NCI-H1436 (cell line): ENCODE measurements at regions not wholly inside any gene's neighbourhood (a gene's known extent, or its start where the extent isn't known, plus 50 kb on each side); places are given as distances from the start of the nearest gene placed in this dataset.

Source experiments
- DNase-seq: peaks from one replicate; lab custom pipeline; 2025; lab: John Stamatoyannopoulos, UW

DNA sequence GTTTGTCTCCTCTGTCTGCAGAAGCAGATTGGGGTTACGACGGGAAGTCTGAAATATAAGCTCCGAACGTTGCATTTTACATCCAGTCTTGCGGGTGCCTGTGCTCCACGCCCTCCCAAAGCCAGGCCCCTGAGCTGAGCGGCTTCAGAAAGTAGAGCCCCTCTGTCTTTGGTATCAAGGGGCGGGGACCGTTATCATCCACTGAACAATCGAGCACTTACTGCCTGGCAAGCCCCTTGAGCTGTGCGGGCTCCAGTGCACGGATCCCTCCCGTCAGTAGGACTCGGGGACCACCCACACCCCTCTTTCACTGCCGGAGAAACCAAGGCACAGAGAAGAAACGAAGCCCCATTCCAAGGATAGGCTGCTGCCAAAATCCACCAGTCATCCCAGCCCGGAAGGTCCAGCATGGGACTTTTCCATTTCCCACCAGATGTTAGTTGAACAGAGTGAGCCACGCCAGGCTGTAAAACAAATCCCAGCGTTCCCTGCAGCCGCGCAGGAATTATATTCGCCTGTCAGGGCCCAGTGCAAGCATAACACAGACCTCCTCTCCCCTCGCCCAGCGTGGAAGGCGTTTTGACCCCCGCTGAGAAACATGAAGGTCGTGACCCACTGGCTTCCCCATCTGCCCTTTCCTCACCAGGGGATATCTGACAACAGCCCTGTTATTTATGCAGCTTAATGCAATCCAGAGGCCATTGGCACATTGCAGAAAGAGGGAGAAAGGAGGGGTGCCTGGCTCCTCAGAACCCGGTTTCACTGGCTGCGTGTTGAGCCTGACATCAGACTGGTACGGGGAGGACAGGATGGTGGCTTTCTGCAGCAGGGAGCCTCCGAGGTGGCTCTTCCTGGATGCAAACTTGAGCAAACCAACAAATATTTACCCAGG lies 212.2 kb upstream of the FOXF1 start:
- no peak for DNase-seq

DNA sequence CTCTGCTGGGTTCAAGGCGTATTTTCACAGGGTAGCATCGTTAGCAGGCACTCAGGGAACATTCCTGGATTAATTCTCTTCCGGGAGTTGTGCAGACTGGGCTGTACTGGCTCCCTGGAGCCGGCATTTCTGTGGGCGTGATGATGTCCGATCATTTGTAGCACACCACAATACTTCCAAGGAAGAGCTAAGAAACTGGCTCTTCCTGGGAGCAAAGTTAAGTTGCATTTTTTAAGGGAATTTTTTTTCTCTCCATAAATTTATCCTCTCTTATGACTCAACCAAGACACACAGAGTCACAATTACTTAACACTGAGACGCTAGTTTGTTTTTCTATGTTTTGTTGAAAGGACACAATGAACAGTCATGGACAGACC lies 211.6 kb upstream of the FOXF1 start:
- DNase-seq: no peak

DNA sequence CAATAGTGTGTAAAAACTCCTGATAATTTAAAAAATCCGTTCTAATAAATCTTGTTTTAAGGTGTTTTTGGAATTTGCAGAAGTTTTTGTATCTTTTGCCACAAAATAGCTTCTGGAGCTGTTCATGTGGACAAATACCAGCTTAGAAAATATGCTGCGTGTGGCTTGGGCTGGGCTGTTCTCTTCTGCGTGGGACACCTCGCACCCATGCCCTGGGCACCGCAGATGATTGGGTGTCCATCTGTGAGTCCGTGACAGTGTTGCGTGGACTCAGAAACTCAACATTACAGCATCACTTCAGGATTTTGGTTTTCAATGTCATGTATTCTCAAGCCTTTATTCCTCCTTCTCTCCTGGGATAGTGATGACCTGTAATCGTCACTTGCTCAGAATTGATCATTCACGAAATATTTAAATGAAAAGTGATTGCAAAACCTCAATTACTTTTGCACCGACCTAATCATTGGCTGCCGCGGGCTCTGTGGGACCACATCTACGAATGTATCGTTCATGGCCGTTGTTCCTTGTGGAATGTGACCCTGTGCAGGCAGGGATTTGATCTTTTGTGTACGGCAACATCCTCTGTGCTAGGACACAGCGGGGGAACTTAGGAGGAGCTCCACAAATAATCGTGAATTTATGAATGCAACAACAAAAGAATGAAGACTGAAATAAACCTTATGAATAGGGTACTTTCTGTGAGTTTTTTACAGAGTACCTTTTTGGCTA lies 210.3 kb upstream of the FOXF1 start:
- no peak for DNase-seq

DNA sequence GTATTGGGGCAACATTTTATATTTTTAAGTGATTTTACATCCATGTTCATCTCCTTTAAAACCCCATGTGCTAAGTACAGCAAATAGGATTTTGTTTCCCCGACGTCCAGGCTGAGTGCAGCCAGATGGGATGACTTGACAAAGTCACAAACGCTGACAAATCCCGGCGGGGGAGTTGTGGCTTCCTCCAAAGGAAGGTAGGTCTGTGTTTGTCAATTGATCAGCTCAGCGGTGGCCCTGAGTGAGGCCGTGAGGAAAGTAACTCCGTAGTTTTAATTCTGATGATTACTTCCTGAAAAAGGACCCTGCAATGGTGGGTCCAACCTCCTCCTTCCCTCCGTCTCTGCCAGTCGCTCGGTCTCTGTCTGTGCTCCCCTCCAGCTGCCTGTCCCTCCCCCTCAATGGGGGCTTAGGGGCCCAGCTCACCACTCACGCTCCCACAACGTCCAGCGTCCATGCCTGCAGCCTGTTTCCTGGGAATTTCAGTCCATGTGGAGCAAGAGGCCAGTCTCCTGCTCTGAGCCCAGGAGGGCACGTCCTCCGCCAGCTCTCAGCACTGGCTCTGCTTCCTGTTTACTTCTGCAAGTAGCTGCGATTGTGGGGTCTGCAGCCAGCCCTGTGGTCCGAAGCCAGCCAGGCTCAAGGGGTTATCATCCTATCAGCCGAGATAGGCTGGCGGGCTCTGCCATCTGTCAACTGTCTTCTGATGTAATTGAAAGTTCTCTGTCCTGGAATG lies 209.4 kb upstream of the FOXF1 start:
- DNase-seq: no peak

DNA sequence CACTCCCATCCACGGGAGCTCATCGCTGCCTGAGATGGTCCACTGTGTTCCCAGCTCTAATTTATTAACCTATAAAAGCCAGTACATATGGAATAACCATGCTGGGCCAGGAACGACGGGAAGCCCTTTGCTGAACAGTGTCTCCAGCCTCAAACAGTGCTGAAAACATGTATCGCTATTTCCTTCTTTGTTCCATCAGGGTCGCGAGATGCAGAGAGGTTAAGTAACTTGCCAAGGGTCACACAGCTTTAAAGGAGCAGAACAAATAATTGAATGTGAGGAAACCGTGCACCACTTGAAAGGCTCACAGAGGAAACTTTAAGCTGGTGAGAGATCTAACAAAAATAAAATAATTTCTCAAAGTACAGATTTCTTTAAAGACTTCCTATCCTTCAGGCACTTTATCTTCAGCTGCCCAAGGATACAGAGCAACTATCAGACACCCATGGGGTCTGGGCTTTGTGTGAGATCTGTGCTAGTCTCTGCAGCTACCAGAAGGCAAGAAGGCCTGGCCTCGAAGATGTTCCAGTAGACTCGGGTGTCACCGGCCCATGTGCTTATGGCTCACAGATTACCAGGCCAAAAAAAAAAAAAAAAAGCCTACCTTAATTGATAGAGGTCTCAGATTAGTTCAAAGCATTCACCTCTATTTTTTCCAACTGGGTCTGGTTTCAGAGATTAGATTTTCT lies 207.8 kb upstream of the FOXF1 start:
- no peak for DNase-seq

DNA sequence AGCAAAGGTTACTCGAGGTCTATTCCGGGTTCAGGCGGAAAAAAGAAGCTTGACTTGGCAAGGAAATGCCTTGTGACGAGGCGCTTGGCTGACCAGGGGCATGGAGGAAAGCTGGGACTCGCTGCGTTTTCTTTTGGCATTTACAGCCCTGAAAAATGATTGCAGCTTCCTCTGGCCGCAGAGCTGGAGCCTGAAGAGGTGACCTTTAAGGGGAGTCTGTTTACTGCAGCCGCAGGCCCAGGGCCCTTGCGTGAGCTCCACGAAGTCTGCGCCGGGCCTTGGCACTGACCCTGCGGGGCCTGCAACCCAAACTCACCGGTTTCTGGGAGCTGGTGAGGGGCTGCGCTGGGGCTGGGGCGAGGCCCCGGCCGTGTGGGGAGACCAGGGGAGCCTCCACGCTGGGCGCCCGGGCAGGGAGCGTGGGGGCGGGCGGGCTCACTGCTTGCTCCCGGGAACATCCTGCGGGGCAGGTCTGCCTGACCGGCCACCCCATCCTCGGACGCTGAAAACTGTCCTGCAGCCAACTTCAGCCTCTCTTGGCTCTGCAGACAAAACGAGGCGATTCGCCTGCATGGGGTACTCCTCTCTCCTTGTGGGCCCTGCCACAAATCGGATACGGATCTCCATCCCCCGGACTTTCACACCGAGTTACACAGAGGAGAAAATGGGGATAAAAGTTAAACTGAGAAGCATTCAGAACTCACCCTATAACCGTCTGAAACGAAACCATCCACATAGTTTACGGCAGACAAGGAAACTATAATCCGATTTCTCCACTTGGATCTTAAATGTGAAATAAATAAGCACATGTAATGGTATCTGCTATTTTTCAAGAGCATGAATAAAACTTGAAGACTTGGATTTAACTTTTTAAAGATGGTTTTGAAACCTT lies 206.3 kb upstream of the FOXF1 start:
- no peak for DNase-seq

DNA sequence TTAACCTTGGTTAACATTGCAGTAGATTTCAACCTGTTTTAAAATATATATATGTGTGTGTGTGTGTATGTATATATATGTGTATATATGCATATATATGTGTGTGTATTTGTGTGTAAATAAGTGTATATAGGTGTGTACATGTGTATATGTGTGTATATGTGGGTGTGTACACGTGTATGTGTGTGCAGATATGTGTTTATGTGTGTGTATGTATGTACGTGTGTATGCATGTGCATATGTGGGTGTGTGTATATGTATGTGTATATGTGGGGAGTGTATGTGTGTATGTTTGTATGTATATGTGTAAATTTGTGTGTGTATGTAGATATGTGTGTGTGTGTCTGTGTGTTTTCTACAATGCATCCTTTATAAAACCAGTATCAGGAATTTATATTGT lies 205.5 kb upstream of the FOXF1 start:
- no peak for DNase-seq

DNA sequence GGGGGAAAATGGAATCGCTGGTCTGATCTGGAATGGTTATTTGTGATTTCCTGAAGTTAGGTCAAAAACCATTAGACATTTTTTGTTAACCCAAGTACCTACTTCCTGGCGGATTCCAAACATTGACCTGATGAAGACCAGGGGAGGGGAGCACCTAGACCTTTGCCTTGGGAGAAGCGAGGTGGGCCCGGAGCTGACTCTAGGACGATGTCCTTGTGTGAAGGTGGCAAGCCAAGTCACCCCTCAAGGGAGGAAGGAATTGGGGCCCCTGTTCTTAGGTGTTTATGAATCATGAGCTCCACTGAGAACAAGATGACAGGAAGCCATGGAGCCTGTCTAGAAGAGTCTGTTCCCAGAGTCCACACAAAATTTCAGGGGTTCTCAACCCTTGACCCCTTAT lies 204.9 kb upstream of the FOXF1 start:
- no peak for DNase-seq

DNA sequence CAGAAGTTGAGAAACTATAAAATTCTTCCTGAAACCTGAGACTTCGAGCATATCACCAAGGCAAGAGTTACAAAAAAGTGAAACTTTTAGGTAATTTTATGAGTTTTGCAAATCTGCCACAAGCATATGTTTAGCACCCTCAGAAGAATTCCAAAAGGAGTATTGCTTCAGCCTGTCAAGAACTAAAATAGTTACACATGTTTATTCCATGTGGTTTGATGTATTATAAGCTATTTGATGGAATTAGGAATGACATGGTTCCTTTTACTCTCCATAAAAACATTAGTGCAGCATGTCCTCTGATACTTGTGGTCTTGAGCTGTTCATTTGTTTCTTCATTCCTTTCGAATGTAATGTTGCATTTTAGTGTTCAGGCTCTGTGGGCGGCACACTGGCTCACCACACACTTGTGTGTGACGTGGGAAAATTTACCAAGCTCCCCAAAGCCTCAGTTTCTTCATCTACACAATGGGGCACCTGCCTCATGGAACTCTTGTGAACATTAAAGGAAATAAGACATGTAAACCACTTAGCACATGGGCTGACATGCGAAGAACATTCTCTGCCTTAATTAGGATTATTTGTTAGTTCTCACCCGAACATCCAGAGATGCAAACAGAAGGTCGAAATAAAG lies 204.2 kb upstream of the FOXF1 start:
- no peak for DNase-seq

DNA sequence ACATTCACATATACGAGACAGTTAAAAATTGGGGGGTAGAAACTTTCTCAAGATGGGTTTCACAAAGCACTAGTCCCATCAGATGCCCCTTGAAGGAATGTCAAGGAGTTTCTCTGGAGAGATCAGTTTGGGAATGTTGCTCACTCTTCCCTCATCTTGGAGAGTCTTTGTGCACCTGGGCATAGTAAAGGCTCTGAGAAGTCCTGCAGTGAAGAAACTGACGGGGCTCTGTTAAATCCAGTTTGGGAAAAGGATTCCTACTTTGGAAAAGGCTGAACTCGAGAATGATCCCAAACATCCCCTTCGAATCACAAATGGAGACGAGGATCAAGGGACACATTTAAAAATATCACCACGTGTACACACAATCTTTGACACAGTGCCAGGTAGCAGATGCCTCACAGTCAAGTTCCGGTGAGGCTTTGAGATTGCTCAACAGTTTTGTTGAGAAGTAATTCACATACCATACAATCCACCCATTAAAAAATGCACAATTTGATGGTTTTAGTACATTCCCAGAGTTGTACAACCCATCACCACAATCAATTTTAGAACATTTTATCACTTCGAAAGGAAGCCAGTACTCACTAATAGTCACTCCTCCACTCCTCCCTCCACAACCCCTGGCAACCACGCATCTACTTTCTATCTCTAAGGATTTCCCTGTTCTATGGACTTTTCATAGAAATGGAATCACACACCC lies 203.4 kb upstream of the FOXF1 start:
- DNase-seq: no peak

DNA sequence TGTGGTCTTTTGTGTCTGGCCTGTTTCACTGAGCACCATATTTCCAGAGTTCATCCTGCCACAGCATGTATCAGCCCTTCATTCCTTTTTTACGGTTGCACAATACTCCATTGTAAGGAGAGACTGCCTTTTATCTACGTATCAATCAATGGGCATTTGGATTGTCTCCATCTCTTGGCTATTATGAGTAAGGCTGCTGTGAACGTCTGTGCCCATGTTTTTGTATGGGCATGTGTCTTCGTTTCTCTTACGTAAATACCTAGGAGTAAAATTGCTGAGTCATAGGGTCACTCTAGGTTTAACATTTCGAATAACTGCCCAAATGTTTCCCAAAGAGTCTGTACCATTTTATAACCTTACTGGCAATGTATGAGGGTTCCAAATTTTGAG lies 202.8 kb upstream of the FOXF1 start:
- DNase-seq: no peak

DNA sequence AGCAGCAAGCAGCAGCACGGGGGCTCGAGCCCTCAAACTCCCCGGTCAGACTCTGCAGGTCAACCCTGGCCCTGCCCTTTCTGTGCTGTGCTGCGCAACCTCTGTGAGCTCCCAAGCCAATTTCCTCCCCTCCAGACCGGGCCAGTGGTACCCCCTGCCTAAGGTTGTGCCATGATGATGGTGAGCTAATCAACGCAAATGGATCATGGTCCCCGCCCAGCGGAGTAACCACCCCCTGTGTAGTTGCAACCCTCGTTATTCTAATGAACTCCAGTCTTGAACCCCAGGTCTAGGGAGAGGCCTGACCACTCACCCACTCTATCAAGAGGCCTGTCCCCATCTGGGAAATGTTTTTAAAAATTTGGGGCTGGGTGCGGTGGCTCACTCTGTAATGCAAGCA lies 201.8 kb upstream of the FOXF1 start:
- no peak for DNase-seq

DNA sequence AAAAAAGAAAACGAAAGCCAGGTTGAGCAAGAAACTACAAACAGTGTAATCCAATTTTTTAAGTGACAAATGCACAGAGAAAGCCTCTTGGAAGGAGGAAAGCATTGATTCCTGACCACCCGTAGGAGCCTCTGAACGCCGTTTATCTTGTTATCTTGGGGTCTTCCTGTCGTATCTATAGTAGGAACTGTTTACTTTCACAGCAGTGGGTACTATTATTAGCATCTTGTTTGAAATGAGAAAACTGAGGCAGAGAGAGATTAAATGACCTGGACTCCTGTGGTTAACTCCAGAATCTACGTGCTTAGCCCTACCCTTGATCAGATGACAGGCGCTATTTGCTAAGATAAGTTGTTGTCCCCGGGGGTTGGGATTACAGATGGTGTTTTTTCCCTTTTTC lies 196.7 kb upstream of the FOXF1 start:
- DNase-seq: no peak

DNA sequence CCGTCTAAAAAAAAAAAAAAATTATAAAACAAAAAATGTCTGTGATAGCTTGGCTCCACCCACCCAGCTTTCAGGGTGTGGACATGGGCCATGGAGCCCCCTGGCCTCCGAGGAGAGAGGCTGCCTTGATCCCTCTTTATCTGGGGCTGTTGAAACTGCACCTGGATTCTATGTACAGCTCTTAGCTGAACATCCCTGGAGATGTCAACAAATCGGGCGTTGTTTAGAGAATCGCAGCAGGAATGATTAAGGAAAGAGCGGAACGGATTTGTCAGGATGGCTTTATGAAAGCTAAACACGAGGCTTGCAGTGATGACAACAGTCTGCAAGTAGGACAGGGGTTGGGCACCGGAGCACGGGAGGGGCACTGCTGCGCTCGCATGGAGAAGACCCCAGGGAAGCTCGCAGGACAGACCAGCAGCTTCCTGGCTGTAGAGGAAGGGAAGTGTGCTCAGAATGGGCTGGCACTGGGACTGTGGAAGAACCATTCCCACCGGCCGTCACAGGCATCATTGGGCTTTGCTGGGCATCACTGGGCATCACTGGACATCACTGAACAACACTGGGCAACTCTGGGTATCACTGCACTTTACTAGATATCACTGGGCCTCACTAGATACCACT lies 195.8 kb upstream of the FOXF1 start:
- no peak for DNase-seq

DNA sequence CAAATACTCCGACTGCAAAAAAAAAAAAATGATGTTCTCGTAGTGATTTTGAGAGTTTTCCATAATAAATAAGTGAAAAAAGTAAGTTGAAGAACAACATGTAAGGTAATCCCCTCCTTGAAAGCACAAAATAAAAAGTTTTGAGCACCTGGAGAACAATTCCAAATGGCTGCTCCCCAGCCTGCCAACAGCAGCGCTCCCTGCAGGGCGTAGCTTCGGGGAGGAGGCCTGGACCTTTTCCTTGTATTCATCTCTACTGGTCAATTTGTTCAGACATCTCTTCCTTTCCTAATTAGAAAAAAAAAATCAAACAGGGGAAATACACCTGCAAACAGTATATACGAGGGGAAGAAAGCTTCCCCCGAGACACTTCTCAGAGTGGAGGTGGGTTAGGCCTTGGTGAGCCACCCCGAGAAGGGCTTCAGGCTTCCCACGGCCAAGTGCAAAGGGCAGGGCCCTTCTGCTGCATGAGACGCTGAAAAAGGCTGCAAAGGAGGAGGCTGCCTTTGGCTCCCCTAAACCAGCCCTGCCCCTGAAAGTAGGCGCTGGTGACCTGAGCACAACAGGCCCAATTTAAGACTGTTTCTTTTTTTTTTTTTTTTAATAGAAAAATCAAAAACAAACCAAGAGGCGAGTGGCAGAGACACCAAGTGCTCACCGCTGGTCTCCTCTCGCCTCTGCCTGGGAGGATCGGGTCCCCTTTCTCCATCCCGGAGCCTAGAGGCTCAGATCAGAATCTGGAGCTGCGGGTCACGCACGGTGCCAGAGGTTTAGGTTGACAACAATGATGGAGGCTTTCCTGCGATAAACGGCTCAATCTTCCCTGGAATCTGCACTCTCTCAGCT lies 193.1 kb upstream of the FOXF1 start:
- DNase-seq: no peak

DNA sequence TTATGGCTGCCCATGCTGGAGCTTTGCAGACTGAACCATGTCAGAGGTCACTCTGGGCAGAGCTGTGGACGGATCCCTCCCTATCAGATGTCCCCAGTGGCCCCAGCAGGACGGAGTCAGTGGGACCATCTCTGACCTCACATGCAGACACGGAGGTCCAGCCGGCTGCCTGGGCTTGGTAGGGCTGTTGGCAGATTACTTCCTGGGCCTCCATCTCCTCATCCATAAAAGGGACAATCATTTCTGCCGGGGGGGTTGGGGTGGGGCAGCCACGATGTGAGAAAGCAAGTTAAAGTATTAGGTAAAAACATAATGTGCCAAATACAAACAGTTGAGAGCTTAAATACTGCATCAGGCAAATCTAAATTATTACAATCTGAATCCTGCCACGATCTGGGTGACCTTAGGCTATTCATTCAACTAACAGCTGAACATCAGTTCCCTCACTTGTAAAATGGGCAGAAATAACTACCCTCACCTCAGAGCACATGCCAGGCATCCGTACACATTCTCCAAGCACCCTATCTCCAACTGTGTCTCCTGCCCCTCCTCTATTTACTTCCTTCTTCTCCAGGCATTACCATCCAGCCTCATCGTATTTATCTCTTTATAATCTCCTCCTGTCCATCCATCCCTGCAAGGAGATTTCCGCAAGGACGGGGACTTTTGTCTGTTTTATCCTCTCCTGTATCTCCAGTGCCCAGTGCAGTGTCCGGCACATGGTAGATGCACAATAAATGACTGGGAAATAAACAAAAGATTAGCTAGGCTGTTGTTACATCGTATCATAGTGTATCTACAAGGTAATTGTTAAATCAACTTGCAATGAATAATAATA lies 192.3 kb upstream of the FOXF1 start:
- no peak for DNase-seq

DNA sequence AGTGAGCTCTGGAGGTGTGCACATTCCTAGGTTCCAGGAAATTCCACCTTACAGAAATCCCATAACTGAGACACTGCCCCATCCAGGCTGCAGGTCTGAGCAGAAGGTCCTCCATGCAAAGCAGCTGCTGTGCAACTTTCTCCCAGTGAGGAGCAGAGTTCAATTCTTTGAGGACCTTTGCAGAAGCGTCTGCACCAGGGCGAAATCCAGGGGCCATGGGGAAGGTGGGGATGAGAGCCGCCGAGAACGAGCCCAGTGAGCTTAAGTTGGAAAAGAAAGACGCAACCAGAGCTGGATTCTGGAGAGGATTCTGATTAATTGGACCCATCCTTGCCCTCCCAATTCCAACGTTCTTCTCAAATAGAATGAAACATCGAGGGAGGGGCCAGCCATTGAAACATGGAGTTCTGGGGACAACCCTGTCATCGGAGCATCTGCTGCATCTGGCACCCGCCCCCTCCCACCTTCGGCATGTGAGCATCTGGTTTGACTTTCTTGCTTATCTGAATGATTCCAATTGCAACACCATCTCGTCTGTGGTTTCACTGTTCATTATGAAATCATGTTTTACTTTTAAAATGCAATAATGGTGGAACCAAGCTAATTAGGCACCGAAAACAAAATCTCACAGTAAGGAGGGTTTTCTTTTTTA lies 190.6 kb upstream of the FOXF1 start:
- no peak for DNase-seq
